Effector memory CD8-positive, alpha-beta T cell (primary cell): ENCODE measurements at regions not wholly inside any gene's neighbourhood (a gene's known extent, or its start where the extent isn't known, plus 50 kb on each side); places are given as distances from the start of the nearest gene placed in this dataset.

Experiments
- ATAC-seq: fragments of 150-1000 bp; cut with Tn5 transposase; replicated peaks from 2 replicates; pipeline ENCODE4 v1.10.0; 2021; ENCODE audit warnings: mild to moderate bottlenecking, moderate library complexity
- DNase-seq, 3 experiments: peaks; one replicate each; pipeline ENCODE4 v3.0.0; 2021
- H3K27ac Mint-ChIP-seq, 2 donors: one replicate each; pipeline ENCODE4 v1.8.0; 2022; ENCODE audit warnings: mild to moderate bottlenecking in 2 of 2, mixed read lengths in 2 of 2, moderate library complexity in 2 of 2
- H3K27me3 Mint-ChIP-seq, 2 donors: one replicate each; pipeline ENCODE4 v1.8.0; 2022; ENCODE audit warnings: mixed read lengths in 2 of 2
- H3K36me3 Mint-ChIP-seq: one replicate; pipeline ENCODE4 v1.8.0; 2022; ENCODE audit warnings: mild to moderate bottlenecking, moderate library complexity, mixed read lengths; ENCODE audit not compliant: insufficient read depth
- H3K4me1 Mint-ChIP-seq, 2 donors: one replicate each; pipeline ENCODE4 v1.8.0; 2022; ENCODE audit warnings: low read depth in 2 of 2, mixed read lengths in 2 of 2
- H3K4me3 Mint-ChIP-seq, 2 donors: one replicate each; pipeline ENCODE4 v1.8.0; 2022; ENCODE audit warnings: mild to moderate bottlenecking in 2 of 2, mixed read lengths in 2 of 2, moderate library complexity in 2 of 2
- H3K9me3 Mint-ChIP-seq, 2 donors: one replicate each; pipeline ENCODE4 v1.8.0; 2022; ENCODE audit warnings: mixed read lengths in 2 of 2

DNA sequence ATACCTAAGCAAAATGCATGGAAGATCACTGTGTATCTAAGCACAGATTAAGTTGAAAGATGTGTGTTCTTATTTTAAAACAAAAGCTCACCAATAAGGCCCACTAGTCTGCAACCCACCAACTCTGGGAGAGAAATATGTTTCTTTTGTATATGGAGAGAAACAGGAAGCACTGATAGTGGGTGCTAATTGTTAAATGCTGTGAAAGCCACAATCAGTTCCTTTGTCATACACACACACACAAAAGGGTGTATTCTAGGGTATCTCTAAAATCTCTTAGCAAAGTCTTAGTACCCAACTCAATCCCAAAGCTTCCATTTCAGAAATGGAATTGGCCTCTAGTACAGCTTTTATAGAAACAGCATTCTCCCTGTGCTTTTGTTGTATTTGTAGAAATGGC, 272.7 kb upstream of the FLRT2 start:
- no peaks in the 10 kb centered on the region for H3K27me3 Mint-ChIP-seq
- peaks cover 7 to 16% of the 10 kb centered on the region in 2 donors for H3K9me3 Mint-ChIP-seq
- H3K36me3 Mint-ChIP-seq = no peaks in the 10 kb centered on the region
- DNase-seq (no peak), ATAC-seq (no peak)
- no peak overlapping the region for H3K4me3 Mint-ChIP-seq
- no peaks in the 10 kb centered on the region for H3K4me1 Mint-ChIP-seq
- no peak overlapping the region for H3K27ac Mint-ChIP-seq

DNA sequence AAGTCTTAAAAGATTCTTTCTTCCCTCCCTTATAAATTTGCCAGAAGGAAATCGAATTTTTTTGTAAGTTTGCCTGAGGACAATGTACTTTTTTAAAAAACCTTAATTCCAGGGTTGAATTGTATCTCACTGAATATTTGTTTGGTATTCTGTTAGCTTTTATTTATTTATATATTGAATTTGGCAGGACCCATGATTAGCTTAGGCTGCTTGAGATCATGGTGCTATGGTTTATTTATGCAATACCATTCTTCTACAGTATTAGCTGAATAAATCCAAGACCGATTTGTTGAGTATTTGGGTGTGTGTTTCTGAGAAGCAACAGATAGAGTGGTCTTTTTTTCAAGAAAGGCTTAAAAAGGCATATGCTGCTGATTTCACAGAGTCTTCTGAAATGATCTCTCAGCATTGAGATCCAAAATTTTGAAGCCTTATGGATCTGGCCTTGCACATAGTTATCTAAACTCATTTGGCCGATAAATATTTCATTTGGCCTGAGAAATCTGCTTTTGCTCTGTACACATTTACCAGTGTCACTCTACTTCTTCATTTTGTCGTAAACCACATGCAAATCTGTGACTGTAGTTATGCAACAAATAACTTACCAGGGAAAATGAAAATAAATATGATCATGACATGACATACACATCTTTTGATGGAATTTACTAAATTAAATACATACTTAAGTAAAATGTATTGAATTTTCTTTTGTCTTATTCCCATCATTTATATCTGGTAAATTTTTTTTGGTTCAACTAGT, 265.8 kb upstream of the FLRT2 start:
- Mint-ChIP-seq H3K4me1 (no peaks in the 10 kb centered on the region), H3K27ac (no peak overlapping the region), H3K27me3 (no peaks in the 10 kb centered on the region), H3K4me3 (no peak overlapping the region), H3K36me3 (no peaks in the 10 kb centered on the region), H3K9me3 (peaks cover 19 to 33% of the 10 kb centered on the region in 2 donors)
- no peak for ATAC-seq
- no peak for DNase-seq

DNA sequence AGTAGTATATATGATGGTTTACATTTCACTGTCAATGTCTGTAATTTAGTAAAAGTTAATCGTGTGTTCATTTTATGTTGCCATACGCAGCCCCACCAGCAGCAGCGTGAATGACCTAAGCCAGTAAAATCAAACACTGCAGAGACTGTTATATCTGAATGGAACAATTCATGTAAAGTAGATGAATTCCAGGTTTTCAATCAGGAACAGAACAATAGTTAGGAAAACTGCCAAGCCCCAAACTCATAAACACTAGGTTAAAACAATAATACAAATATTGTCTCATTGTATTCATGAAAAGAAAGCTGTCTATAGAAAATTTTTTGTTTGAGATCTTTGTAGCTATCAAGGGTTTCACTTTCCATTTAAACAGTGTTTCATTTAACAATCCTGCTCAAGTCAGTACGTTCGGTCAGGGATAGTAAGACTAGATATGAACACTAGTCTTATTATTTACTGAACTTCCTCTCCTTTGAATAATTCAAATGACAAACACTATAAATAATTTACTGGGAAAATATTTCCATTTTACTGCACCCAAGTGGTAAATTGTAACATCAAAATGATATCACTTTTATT, 256.8 kb upstream of the FLRT2 start:
- H3K4me1 Mint-ChIP-seq = no peaks in the 10 kb centered on the region
- H3K27ac Mint-ChIP-seq = no peak overlapping the region
- no peaks in the 10 kb centered on the region for H3K36me3 Mint-ChIP-seq
- no peaks in the 10 kb centered on the region for H3K27me3 Mint-ChIP-seq
- peaks cover 6% of the 10 kb centered on the region in 2 donors for H3K9me3 Mint-ChIP-seq
- DNase-seq = no peak
- ATAC-seq = no peak
- H3K4me3 Mint-ChIP-seq = no peak overlapping the region

DNA sequence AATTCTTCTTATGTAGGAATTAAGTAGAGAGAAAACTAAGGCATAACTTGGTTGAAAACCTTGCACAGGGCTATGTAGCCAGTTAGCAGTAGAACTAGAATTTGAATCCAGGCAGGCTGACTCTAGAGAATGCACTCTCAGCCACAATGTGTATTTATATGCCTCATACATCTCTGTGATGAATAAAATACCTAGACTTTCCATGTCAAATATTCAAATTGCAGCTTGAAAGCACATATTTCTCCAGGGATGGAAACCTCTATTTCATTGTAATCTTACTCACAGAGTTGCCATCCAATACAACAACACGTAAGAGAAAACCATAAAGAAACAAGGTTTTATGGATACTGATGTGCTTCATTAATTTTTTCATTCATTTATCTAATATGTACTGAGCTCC, 256.0 kb upstream of the FLRT2 start:
- Mint-ChIP-seq H3K27me3 (no peaks in the 10 kb centered on the region), H3K27ac (no peak overlapping the region), H3K9me3 (peaks cover 0 to 3% of the 10 kb centered on the region in 2 donors), H3K36me3 (no peaks in the 10 kb centered on the region), H3K4me1 (no peaks in the 10 kb centered on the region), H3K4me3 (no peak overlapping the region)
- DNase-seq (no peak), ATAC-seq (no peak)

DNA sequence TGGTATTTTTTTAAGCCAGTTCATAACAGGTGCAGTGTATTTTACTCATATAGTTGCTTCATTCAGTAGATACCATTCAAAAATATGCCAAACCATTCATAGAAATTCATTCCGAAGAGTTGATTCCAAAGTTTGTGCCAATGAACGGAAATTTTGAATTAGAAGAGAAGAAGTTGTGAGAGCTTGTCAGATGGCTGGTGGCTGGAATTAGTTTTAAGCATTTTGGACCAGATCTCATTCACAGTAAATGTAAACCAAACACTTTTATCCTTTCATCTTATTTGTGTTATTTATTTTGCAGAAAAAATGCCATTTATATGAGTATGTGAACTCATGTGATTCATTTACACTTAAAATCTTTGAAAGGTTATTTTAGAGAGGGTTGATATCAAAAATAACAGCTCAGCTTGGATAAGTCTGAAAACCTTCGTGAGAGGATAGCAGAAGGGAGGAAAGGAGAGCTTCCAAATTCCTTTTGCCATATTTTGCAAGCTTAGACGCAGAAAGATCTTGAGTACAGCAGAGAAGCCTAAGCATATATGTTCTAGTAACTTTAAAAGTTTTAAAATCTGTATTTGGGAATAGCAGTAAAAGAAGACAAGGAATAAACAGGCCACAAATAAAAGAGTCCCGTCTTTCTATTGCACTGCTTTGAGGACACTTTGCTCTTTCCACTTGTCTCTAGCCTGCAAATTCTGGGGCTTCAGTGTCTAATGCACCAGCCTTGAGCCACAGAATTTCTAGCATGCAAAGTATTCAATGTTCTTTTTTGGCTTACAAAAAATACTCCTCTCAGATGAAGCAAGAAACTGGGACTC, 253.6 kb upstream of the FLRT2 start:
- DNase-seq (no peak), ATAC-seq (no peak)
- Mint-ChIP-seq H3K27me3 (no peaks in the 10 kb centered on the region), H3K9me3 (peaks cover 0 to 5% of the 10 kb centered on the region in 2 donors), H3K4me3 (no peak overlapping the region), H3K27ac (no peak overlapping the region), H3K4me1 (no peaks in the 10 kb centered on the region), H3K36me3 (no peaks in the 10 kb centered on the region)

DNA sequence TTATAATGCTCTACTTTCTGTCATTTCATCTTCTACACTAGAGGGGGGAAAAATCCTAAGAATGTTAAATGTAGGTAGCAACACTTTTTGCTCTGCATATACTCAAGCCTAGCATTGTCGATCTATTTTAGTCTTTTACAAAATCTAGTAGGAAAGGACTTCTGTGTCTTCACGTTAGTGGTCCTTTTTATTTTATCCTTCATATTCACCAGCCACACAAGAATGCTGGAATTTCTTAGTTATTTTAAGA, 253.0 kb upstream of the FLRT2 start:
- no peaks in the 10 kb centered on the region for H3K4me1 Mint-ChIP-seq
- no peak for DNase-seq
- H3K36me3 Mint-ChIP-seq = no peaks in the 10 kb centered on the region
- H3K27ac Mint-ChIP-seq = no peak overlapping the region
- no peak for ATAC-seq
- H3K27me3 Mint-ChIP-seq = no peaks in the 10 kb centered on the region
- no peak overlapping the region for H3K4me3 Mint-ChIP-seq
- peaks cover 0 to 5% of the 10 kb centered on the region in 2 donors for H3K9me3 Mint-ChIP-seq

DNA sequence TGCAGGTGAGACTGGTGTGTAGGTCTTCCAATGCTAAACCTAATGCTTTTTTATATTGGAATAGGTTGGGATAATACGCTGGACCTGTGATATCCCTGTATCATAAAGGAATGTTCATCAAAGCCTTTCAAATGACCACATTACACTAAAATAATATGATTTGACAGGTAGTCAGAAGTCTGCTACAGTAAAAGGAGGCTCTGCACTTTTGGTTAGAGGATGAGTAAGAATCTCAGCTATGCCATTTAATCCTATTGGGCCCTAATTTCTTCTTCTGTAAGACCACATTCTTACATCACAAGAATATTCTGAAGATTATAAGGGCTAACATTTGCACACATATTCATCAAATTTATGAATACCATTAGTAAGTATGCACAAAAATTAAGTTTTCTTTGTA, 250.5 kb upstream of the FLRT2 start:
- H3K4me3 Mint-ChIP-seq = no peak overlapping the region

DNA sequence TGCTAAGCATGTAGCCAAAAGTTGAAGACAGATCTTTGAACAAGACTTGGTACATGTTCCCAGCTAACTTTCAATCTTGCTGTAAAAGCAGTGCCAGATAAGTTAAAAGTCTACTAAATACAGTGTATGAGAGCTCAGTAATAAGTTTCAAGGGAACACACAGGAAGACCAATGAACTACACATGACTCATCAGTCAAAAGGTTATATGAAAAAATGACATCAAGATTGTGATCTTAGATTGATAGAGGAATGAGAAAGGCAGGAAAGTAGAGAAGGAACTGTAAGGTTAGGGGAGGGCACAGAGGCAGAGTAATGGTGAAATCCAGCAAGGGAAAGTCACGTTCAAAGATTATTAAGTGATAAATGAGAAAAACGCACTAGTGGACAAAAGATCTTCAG, 249.9 kb upstream of the FLRT2 start:
- no peak for DNase-seq
- H3K9me3 Mint-ChIP-seq = peaks cover 0 to 5% of the 10 kb centered on the region in 2 donors

More for the DNA sequence above, 250.5 kb upstream of the FLRT2 start:
- H3K27me3 Mint-ChIP-seq = no peaks in the 10 kb centered on the region
- DNase-seq = no peak
- no peaks in the 10 kb centered on the region for H3K36me3 Mint-ChIP-seq
- H3K4me1 Mint-ChIP-seq = no peaks in the 10 kb centered on the region
- no peak overlapping the region for H3K27ac Mint-ChIP-seq
- no peak for ATAC-seq
- H3K9me3 Mint-ChIP-seq = peaks cover 0 to 5% of the 10 kb centered on the region in 2 donors

DNA sequence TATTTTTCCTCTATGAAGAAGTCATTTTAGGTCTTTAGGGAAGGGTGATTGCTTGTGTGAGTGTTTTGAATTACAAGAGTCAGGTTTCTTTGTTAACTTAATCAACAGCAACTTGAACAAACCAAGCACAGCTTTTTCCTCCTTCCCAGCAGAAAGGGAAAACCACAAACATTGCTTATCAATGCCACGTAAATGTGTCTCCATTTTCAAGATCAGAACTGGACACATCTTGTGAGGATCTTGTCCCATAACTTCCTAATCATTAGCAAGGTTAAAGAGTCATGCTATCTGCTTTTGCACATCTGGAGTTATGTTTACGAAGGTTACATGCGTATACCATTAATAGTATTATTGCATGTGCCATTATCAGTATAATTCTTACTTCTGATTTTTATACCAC, 248.0 kb upstream of the FLRT2 start:
- H3K4me1 Mint-ChIP-seq = no peaks in the 10 kb centered on the region
- no peaks in the 10 kb centered on the region for H3K27me3 Mint-ChIP-seq
- ATAC-seq = no peak
- no peak overlapping the region for H3K27ac Mint-ChIP-seq
- no peaks in the 10 kb centered on the region for H3K36me3 Mint-ChIP-seq
- peaks cover 0 to 1% of the 10 kb centered on the region in 2 donors for H3K9me3 Mint-ChIP-seq
- no peak overlapping the region for H3K4me3 Mint-ChIP-seq
- DNase-seq = no peak

More for the DNA sequence above, 249.9 kb upstream of the FLRT2 start:
- no peak overlapping the region for H3K4me3 Mint-ChIP-seq
- ATAC-seq = no peak
- H3K27ac Mint-ChIP-seq = no peak overlapping the region
- no peaks in the 10 kb centered on the region for H3K4me1 Mint-ChIP-seq
- H3K27me3 Mint-ChIP-seq = no peaks in the 10 kb centered on the region
- H3K36me3 Mint-ChIP-seq = no peaks in the 10 kb centered on the region

DNA sequence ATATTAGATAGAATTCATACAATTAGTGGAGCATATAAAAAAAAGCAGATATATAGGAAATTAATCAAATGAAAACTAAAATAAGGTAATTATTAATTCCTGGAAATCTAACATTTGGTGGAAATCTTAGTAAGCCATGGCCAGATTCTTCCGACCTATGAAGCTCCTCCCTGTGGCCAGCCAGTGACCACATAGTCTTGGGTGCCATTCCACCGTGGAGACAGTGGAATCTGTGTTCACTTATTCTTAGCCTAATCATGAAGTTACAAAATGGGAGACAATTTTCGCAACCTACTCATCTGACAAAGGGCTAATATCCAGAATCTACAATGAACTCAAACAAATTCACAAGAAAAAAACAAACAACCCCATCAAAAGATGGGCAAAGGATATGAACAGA, 241.9 kb upstream of the FLRT2 start:
- H3K4me1 Mint-ChIP-seq = no peaks in the 10 kb centered on the region
- no peak overlapping the region for H3K27ac Mint-ChIP-seq
- H3K9me3 Mint-ChIP-seq = no peaks in the 10 kb centered on the region
- no peaks in the 10 kb centered on the region for H3K27me3 Mint-ChIP-seq
- DNase-seq (no peak), ATAC-seq (no peak)
- H3K4me3 Mint-ChIP-seq = no peak overlapping the region
- H3K36me3 Mint-ChIP-seq = no peaks in the 10 kb centered on the region

DNA sequence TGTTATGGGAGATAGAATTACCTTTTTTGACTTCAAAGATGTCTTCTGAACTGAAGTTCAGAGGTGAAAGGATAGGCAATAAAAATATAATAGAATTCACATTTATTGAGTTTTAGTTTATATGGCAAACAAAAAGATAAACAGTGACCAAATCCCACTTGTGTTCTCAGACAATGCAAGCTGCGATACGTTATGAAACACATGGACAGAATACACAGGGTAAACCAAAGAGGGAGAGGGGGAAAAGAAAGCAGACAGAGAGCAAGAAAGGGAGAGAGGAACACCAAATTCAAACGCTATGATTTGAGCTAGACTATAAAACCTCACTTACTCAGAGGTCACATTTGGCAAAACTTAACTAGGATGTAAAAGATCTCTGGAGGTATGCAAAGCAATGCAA, 238.2 kb upstream of the FLRT2 start:
- Mint-ChIP-seq H3K27me3 (no peaks in the 10 kb centered on the region), H3K4me3 (no peak overlapping the region), H3K27ac (no peak overlapping the region), H3K9me3 (peaks cover 5 to 6% of the 10 kb centered on the region in 2 donors), H3K36me3 (no peaks in the 10 kb centered on the region), H3K4me1 (no peaks in the 10 kb centered on the region)
- no peak for ATAC-seq
- no peak for DNase-seq

DNA sequence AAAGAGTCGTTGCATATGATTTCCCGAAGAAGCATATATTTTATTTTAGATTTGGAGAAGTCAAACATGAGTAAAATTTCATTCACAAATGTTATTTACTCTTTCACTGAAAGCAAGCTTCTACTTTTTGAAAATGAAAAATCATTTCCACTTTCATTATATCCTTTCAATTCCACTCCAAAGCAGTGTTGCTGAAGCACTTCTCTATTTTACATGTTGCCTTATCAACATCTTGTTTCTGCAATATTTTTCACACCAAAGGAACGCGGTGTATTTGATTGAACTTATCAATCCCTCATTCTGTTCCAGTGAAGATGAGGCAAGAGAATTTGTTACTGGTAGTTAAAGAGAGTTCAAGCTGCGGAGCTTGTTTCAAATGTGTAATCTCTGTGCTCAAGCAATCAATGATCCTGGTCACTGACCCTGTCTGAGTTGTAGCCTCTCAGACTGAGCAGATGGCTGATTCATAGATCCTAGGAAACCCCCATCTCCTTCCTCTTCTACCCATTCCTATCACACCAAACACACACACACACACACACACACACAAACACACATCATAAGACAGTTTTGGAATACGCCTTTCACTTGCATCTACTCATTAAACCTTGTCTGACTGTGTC, 236.2 kb upstream of the FLRT2 start:
- Mint-ChIP-seq H3K27ac (no peak overlapping the region), H3K9me3 (peaks cover 9 to 13% of the 10 kb centered on the region in 2 donors), H3K4me3 (no peak overlapping the region), H3K27me3 (no peaks in the 10 kb centered on the region), H3K4me1 (no peaks in the 10 kb centered on the region), H3K36me3 (no peaks in the 10 kb centered on the region)
- ATAC-seq (no peak), DNase-seq (no peak)

DNA sequence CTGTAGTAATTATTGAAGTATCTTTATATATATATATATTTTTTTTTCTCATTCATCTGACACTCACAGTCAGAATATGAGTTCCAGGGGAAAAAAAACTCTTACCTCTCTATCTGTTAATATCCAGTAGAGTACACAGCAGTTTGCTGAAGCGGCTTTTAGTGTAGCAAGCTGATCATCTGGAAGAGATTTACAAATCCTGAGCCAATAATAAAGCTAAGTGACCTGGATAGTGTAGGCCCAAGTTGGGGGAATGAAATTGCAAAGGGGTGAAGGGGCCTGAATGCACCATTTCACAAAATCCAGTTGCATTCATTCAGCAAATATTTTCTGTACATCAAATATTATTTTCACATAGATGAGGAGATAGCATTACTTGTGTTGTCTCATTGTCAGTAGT, 234.6 kb upstream of the FLRT2 start:
- DNase-seq = no peak
- Mint-ChIP-seq H3K4me3 (no peak overlapping the region), H3K4me1 (no peaks in the 10 kb centered on the region), H3K27me3 (no peaks in the 10 kb centered on the region), H3K27ac (no peak overlapping the region), H3K9me3 (peaks cover 16 to 26% of the 10 kb centered on the region in 2 donors), H3K36me3 (no peaks in the 10 kb centered on the region)
- no peak for ATAC-seq
